ENCODE measurements at regions not wholly inside any gene's neighbourhood (a gene's known extent, or its start where the extent isn't known, plus 50 kb on each side); places are given as distances from the start of the nearest gene placed in this dataset.

- H3K27me3 ChIP-seq: peaks cover 64% of the 10 kb centered on the region
- no peak overlapping the region for H3K27ac ChIP-seq
- H3K4me1 ChIP-seq (ENCODE audit: control insufficient read depth in 1 of 2, insufficient read depth in 1 of 2, low read depth in 1 of 2, low read length in 1 of 2): no peaks in the 10 kb centered on the region
- no peak overlapping the region for H3K4me3 ChIP-seq (ENCODE audit: low read depth in 1 of 2, low read length in 1 of 2)
- TF ChIP-seq CTCF (IDR thresholded peaks at IDR 0.05): no peak
- no peaks in the 10 kb centered on the region for H3K9me3 ChIP-seq
- H3K36me3 ChIP-seq: no peaks in the 10 kb centered on the region
Observed at GRCh38 chr9:89787595-89787994, 182.8 kb downstream of the GADD45G start.

- H3K27me3 ChIP-seq: peaks cover 61% of the 10 kb centered on the region
- TF ChIP-seq CTCF (IDR thresholded peaks at IDR 0.05): no peak
- H3K4me3 ChIP-seq (ENCODE audit: low read depth in 1 of 2, low read length in 1 of 2): no peak overlapping the region
- H3K9me3 ChIP-seq: no peaks in the 10 kb centered on the region
- H3K4me1 ChIP-seq (ENCODE audit: control insufficient read depth in 1 of 2, insufficient read depth in 1 of 2, low read depth in 1 of 2, low read length in 1 of 2): no peaks in the 10 kb centered on the region
- H3K27ac ChIP-seq: no peak overlapping the region
- H3K36me3 ChIP-seq: no peaks in the 10 kb centered on the region
Observed at GRCh38 chr9:89788434-89788833, 183.6 kb downstream of the GADD45G start.

GRCh38 chr9:89789922-89790510, 185.2 kb downstream of the GADD45G start:
- H3K4me3 ChIP-seq (ENCODE audit: low read depth in 1 of 2, low read length in 1 of 2): no peak overlapping the region
- H3K27ac ChIP-seq: no peak overlapping the region
- no peaks in the 10 kb centered on the region for H3K36me3 ChIP-seq
- no peaks in the 10 kb centered on the region for H3K4me1 ChIP-seq (ENCODE audit: control insufficient read depth in 1 of 2, insufficient read depth in 1 of 2, low read depth in 1 of 2, low read length in 1 of 2)
- H3K9me3 ChIP-seq: no peaks in the 10 kb centered on the region
- no peak for TF ChIP-seq CTCF (IDR thresholded peaks at IDR 0.05)
- peaks cover 45% of the 10 kb centered on the region for H3K27me3 ChIP-seq

GRCh38 chr9:89790542-89791109, 185.8 kb downstream of the GADD45G start:
- H3K27me3 ChIP-seq: peaks cover 39% of the 10 kb centered on the region
- H3K9me3 ChIP-seq: no peaks in the 10 kb centered on the region
- no peaks in the 10 kb centered on the region for H3K36me3 ChIP-seq
- no peaks in the 10 kb centered on the region for H3K4me1 ChIP-seq (ENCODE audit: control insufficient read depth in 1 of 2, insufficient read depth in 1 of 2, low read depth in 1 of 2, low read length in 1 of 2)
- no peak overlapping the region for H3K27ac ChIP-seq
- no peak for TF ChIP-seq CTCF (IDR thresholded peaks at IDR 0.05)
- H3K4me3 ChIP-seq (ENCODE audit: low read depth in 1 of 2, low read length in 1 of 2): no peak overlapping the region

GRCh38 chr9:89791754-89792153, 186.9 kb downstream of the GADD45G start:
- H3K4me3 ChIP-seq (ENCODE audit: low read depth in 1 of 2, low read length in 1 of 2): no peak overlapping the region
- no peaks in the 10 kb centered on the region for H3K36me3 ChIP-seq
- H3K27ac ChIP-seq: no peak overlapping the region
- TF ChIP-seq CTCF (IDR thresholded peaks at IDR 0.05): no peak
- H3K9me3 ChIP-seq: no peaks in the 10 kb centered on the region
- peaks cover 28% of the 10 kb centered on the region for H3K27me3 ChIP-seq
- H3K4me1 ChIP-seq (ENCODE audit: control insufficient read depth in 1 of 2, insufficient read depth in 1 of 2, low read depth in 1 of 2, low read length in 1 of 2): no peaks in the 10 kb centered on the region

Data from neutrophil (primary cell).